ENCODE measurements at regions not wholly inside any gene's neighbourhood (a gene's known extent, or its start where the extent isn't known, plus 50 kb on each side); places are given as distances from the start of the nearest gene placed in this dataset.

GRCh38 chr10:78913219-78914059 is 155.3 kb upstream of the ZMIZ1 start:
- DNase-seq (ENCODE audit: low read depth in 2 of 2): no peak

GRCh38 chr10:78914060-78914378 is 154.7 kb upstream of the ZMIZ1 start:
- DNase-seq (ENCODE audit: low read depth in 2 of 2): no peak

GRCh38 chr10:78914502-78915189 is 154.1 kb upstream of the ZMIZ1 start:
- no peak for DNase-seq (ENCODE audit: low read depth in 2 of 2)

GRCh38 chr10:78915190-78915518 is 153.6 kb upstream of the ZMIZ1 start:
- no peak for DNase-seq (ENCODE audit: low read depth in 2 of 2)

GRCh38 chr10:78916227-78916626 is 152.5 kb upstream of the ZMIZ1 start:
- no peak for DNase-seq (ENCODE audit: low read depth in 2 of 2)

- no peak for DNase-seq (ENCODE audit: low read depth in 2 of 2)
Measured at GRCh38 chr10:78919181-78919966, 149.4 kb upstream of the ZMIZ1 start.

GRCh38 chr10:78920011-78920410 is 148.8 kb upstream of the ZMIZ1 start:
- no peak for DNase-seq (ENCODE audit: low read depth in 2 of 2)

GRCh38 chr10:78921895-78922294 is 146.9 kb upstream of the ZMIZ1 start:
- no peak for DNase-seq (ENCODE audit: low read depth in 2 of 2)

- DNase-seq (ENCODE audit: low read depth in 2 of 2): no peak
Measured at GRCh38 chr10:78923647-78924318, 145.0 kb upstream of the ZMIZ1 start.

- DNase-seq (ENCODE audit: low read depth in 2 of 2): no peak
Measured at GRCh38 chr10:78924319-78925003, 144.3 kb upstream of the ZMIZ1 start.

- no peak for DNase-seq (ENCODE audit: low read depth in 2 of 2)
Measured at GRCh38 chr10:78925275-78925674, 143.5 kb upstream of the ZMIZ1 start.

- DNase-seq (ENCODE audit: low read depth in 2 of 2): no peak
Measured at GRCh38 chr10:78925800-78926319, 142.9 kb upstream of the ZMIZ1 start.

GRCh38 chr10:78927257-78927995 is 141.3 kb upstream of the ZMIZ1 start:
- DNase-seq (ENCODE audit: low read depth in 2 of 2): no peak

GRCh38 chr10:78928330-78928729 is 140.4 kb upstream of the ZMIZ1 start:
- DNase-seq (ENCODE audit: low read depth in 2 of 2): no peak

- no peak for DNase-seq (ENCODE audit: low read depth in 2 of 2)
Measured at GRCh38 chr10:78929541-78929940, 139.2 kb upstream of the ZMIZ1 start.

- no peak for DNase-seq (ENCODE audit: low read depth in 2 of 2)
Measured at GRCh38 chr10:78931321-78932053, 137.3 kb upstream of the ZMIZ1 start.

- no peak for DNase-seq (ENCODE audit: low read depth in 2 of 2)
Measured at GRCh38 chr10:78932054-78932386, 136.7 kb upstream of the ZMIZ1 start.

GRCh38 chr10:78932861-78933260 is 135.9 kb upstream of the ZMIZ1 start:
- DNase-seq (ENCODE audit: low read depth in 2 of 2): no peak

- no peak for DNase-seq (ENCODE audit: low read depth in 2 of 2)
Measured at GRCh38 chr10:78933828-78934531, 134.8 kb upstream of the ZMIZ1 start.

- DNase-seq (ENCODE audit: low read depth in 2 of 2): no peak
Measured at GRCh38 chr10:78934532-78934898, 134.3 kb upstream of the ZMIZ1 start.
